B cell (primary cell): ENCODE measurements at regions not wholly inside any gene's neighbourhood (a gene's known extent, or its start where the extent isn't known, plus 50 kb on each side); places are given as distances from the start of the nearest gene placed in this dataset.

ENCODE experiments used
- ATAC-seq: fragments of 200-7000 bp; cut with Tn5 transposase; one replicate; pipeline ENCODE4 v1.10.0; 2021; ENCODE audit warnings: low read depth, mild to moderate bottlenecking, moderate number of reproducible peaks, moderate library complexity
- CTCF ChIA-PET: fragments of 350-600 bp; sonication (Branson Sonifier 250); formaldehyde crosslinking; loops from one replicate; lab custom pipeline; 2021; ENCODE audit warnings: antibody characterized with exemption, inconsistent platforms; lab: Charles Lee
- POLR2A ChIA-PET: fragments of 350-600 bp; sonication (Branson Sonifier 250); formaldehyde crosslinking; loops from one replicate; lab custom pipeline; 2021; ENCODE audit warnings: antibody characterized with exemption; lab: Charles Lee
- DNase-seq: peaks from one replicate; pipeline ENCODE4 v3.0.0; 2013
- H2AFZ ChIP-seq: 2 replicates; pipeline ENCODE4 v1.6.1; 2012; ENCODE audit warnings: mild to moderate bottlenecking, low read depth, low read length; ENCODE audit not compliant: insufficient read depth, poor library complexity, severe bottlenecking
- H3K27ac ChIP-seq, 2 donors: 1 replicate in 1 of 2; 2 replicates in 1 of 2; pipeline ENCODE4 v1.5.1; 2012 to 2013; ENCODE audit warnings: low read length in 2 of 2, mild to moderate bottlenecking in 2 of 2, moderate library complexity in 1 of 2
- H3K27me3 ChIP-seq, 4 experiments: fragments of 200-600 bp in 1 of 4; sonication (generic) in 1 of 4; replicated peaks in 1 of 4; 1 replicate in 2 of 4; 2 replicates in 2 of 4; pipeline versions ENCODE4 v1.6.1 to v1.7.0; 2013 to 2016; ENCODE audit warnings: low read length in 3 of 4, mild to moderate bottlenecking in 2 of 4, mixed read lengths in 1 of 4, moderate library complexity in 1 of 4; ENCODE audit not compliant: insufficient read depth in 4 of 4, control insufficient read depth in 3 of 4; ENCODE audit errors: control extremely low read depth in 1 of 4
- H3K36me3 ChIP-seq, 2 experiments: replicated peaks in 1 of 2; 1 replicate in 1 of 2; 2 replicates in 1 of 2; pipeline versions ENCODE4 v1.6.1 to v1.7.1; 2013; ENCODE audit warnings: low read length in 1 of 2; ENCODE audit not compliant: insufficient read depth in 2 of 2, control insufficient read depth in 1 of 2; ENCODE audit errors: control extremely low read depth in 1 of 2, extremely low read depth in 1 of 2
- H3K4me1 ChIP-seq, 2 donors: fragments of 200-600 bp in 1 of 2; sonication (generic) in 1 of 2; 1 replicate in 1 of 2; 2 replicates in 1 of 2; pipeline versions ENCODE4 v1.5.1 to v1.6.1; 2013 to 2017; ENCODE audit warnings: low read length in 2 of 2; ENCODE audit not compliant: control insufficient read depth in 2 of 2, insufficient read depth in 2 of 2
- H3K4me2 ChIP-seq: replicated peaks from 2 replicates; pipeline ENCODE3; 2012; ENCODE audit warnings: mild to moderate bottlenecking, low read depth, low read length; ENCODE audit not compliant: poor library complexity, severe bottlenecking
- H3K4me3 ChIP-seq, 5 experiments: fragments of 200-600 bp in 1 of 5; sonication (generic) in 1 of 5; 1 replicate in 3 of 5; 2 replicates in 2 of 5; pipeline versions ENCODE4 v1.5.1 to v1.7.0; 2011 to 2016; ENCODE audit warnings: low read length in 4 of 5, mild to moderate bottlenecking in 4 of 5, low read depth in 2 of 5, control low read depth in 1 of 5, moderate library complexity in 1 of 5; ENCODE audit not compliant: insufficient read depth in 1 of 5; ENCODE audit errors: control extremely low read depth in 1 of 5, extremely low read depth in 1 of 5
- H3K79me2 ChIP-seq: fragments of 200-600 bp; sonication (generic); one replicate; pipeline ENCODE4 v1.6.0; 2016; ENCODE audit warnings: low read length; ENCODE audit not compliant: control insufficient read depth, insufficient read depth
- H3K9ac ChIP-seq: fragments of 200-600 bp; sonication (generic); 2 replicates; pipeline ENCODE4 v1.6.1; 2017; ENCODE audit warnings: mild to moderate bottlenecking, low read length, moderate library complexity
- H3K9me3 ChIP-seq, 3 donors: one replicate each; pipeline versions ENCODE4 v1.6.1 to v1.7.1; 2013; ENCODE audit warnings: low read length in 2 of 3; ENCODE audit not compliant: control insufficient read depth in 2 of 3, insufficient read depth in 1 of 3; ENCODE audit errors: control extremely low read depth in 1 of 3
- H4K20me1 ChIP-seq: 2 replicates; pipeline ENCODE4 v1.6.0; 2012; ENCODE audit warnings: mild to moderate bottlenecking, low read length; ENCODE audit not compliant: insufficient read depth, control insufficient read depth, poor library complexity, severe bottlenecking
- H3K27ac Mint-ChIP-seq: one replicate; pipeline ENCODE4 v1.8.0; 2021; ENCODE audit warnings: mixed read lengths
- H3K27me3 Mint-ChIP-seq: one replicate; pipeline ENCODE4 v1.8.0; 2021; ENCODE audit warnings: mixed read lengths
- H3K4me1 Mint-ChIP-seq: one replicate; pipeline ENCODE4 v1.8.0; 2021; ENCODE audit warnings: mixed read lengths
- H3K4me3 Mint-ChIP-seq: one replicate; pipeline ENCODE4 v1.8.0; 2021; ENCODE audit warnings: mixed read lengths
- H3K9me3 Mint-ChIP-seq: one replicate; pipeline ENCODE4 v1.8.0; 2022; ENCODE audit warnings: mixed read lengths; ENCODE audit not compliant: insufficient read depth
- EZH2 ChIP-seq: IDR thresholded peaks from 2 replicates; pipeline ENCODE4 v1.6.1; 2012; ENCODE audit warnings: borderline replicate concordance, low read depth, mild to moderate bottlenecking, moderate library complexity, low read length; ENCODE audit not compliant: insufficient read depth, poor library complexity, severe bottlenecking
- WGBS: methylation state at CpG from one replicate; pipeline ENCODE4 v1.1.5; 2013; ENCODE audit warnings: missing lambda C conversion rate; ENCODE audit not compliant: insufficient coverage; 5-methylcytosine and 5-hydroxymethylcytosine counted together
- intact Hi-C: fragments of 100-400 bp; cut with micrococcal nuclease; formaldehyde crosslinking; loops from one replicate; pipeline ENCODE4 v1.10.0; 2022
- TF ChIP-seq, protein P1 (sequence below): fragments of 200-600 bp; IDR thresholded peaks from one replicate; pipeline ENCODE4 v1.8.0; 2022; ENCODE audit warnings: antibody characterized with exemption, mild to moderate bottlenecking

DNA sequence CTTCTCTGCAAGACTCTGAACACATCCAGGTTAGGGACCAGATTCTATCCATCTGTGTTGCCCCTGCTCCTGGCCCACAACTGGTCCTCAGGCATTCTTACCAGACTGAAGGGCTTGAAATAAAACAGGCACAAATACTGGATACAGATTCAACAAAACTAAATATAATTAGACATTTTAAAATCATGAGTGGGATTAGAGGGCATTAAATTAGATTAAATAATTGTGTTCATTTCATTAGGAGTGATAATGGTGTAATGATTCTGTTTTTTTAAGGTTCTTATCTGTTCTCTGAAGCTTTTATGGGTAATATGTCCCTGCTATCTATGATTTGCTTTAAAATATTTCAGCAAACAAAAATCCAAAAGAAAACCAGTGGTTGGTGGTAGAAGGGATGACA is 226.5 kb downstream of the IRS1 start:
- no peak overlapping the region for H3K27ac ChIP-seq
- H3K79me2 ChIP-seq = no peaks in the 10 kb centered on the region
- H3K9me3 ChIP-seq = no peaks in the 10 kb centered on the region
- H3K9ac ChIP-seq = no peak overlapping the region
- CTCF ChIA-PET = no interaction called here
- POLR2A ChIA-PET = no interaction called here
- H3K4me3 Mint-ChIP-seq = no peak overlapping the region
- no peak overlapping the region for H2AFZ ChIP-seq
- intact Hi-C loops = no loop called here
- no peak overlapping the region for H3K4me3 ChIP-seq
- H3K27ac Mint-ChIP-seq = no peak overlapping the region
- H4K20me1 ChIP-seq = no peaks in the 10 kb centered on the region
- H3K4me2 ChIP-seq = no peak overlapping the region
- H3K27me3 Mint-ChIP-seq = peaks cover 4% of the 10 kb centered on the region
- H3K27me3 ChIP-seq = no peaks in the 10 kb centered on the region
- no peaks in the 10 kb centered on the region for H3K4me1 Mint-ChIP-seq
- no peaks in the 10 kb centered on the region for H3K36me3 ChIP-seq
- TF ChIP-seq EZH2 = no peak
- TF ChIP-seq, protein P1, sequence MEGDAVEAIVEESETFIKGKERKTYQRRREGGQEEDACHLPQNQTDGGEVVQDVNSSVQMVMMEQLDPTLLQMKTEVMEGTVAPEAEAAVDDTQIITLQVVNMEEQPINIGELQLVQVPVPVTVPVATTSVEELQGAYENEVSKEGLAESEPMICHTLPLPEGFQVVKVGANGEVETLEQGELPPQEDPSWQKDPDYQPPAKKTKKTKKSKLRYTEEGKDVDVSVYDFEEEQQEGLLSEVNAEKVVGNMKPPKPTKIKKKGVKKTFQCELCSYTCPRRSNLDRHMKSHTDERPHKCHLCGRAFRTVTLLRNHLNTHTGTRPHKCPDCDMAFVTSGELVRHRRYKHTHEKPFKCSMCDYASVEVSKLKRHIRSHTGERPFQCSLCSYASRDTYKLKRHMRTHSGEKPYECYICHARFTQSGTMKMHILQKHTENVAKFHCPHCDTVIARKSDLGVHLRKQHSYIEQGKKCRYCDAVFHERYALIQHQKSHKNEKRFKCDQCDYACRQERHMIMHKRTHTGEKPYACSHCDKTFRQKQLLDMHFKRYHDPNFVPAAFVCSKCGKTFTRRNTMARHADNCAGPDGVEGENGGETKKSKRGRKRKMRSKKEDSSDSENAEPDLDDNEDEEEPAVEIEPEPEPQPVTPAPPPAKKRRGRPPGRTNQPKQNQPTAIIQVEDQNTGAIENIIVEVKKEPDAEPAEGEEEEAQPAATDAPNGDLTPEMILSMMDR = no peak
- ATAC-seq (no peak), DNase-seq (no peak)
- H3K4me1 ChIP-seq = no peaks in the 10 kb centered on the region
- H3K9me3 Mint-ChIP-seq = no peaks in the 10 kb centered on the region

DNA sequence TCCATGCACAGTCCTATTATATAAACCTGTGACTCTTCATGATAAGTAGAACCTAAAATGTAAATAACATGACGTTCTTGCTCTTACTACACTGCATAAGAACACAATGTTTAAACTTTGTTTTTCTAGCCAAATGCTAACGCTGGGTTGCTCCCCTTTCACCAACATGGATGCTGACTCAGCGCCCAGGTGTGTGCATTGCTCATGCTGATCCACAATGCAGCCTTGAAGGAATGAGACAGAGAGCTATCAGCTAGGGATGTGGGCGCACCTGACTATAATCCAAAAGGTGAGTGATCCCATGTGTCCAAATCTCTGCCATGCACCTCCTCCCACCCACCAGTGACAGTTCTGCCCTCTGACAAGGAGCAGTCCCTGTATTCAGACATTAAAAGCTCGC is 235.0 kb downstream of the IRS1 start:
- POLR2A ChIA-PET = no interaction called here
- no peak overlapping the region for H2AFZ ChIP-seq
- H3K4me3 Mint-ChIP-seq = no peak overlapping the region

More for the DNA sequence above, 235.0 kb downstream of the IRS1 start:
- Histone ChIP-seq H3K4me2 (no peak overlapping the region), H4K20me1 (no peaks in the 10 kb centered on the region), H3K79me2 (no peaks in the 10 kb centered on the region), H3K27ac (no peak overlapping the region), H3K36me3 (no peaks in the 10 kb centered on the region), H3K4me1 (no peaks in the 10 kb centered on the region), H3K27me3 (no peaks in the 10 kb centered on the region), H3K4me3 (no peak overlapping the region), H3K9ac (no peak overlapping the region), H3K9me3 (no peaks in the 10 kb centered on the region)
- CTCF ChIA-PET = no interaction called here
- no peak for DNase-seq
- Mint-ChIP-seq H3K9me3 (no peaks in the 10 kb centered on the region), H3K27ac (no peak overlapping the region), H3K4me1 (no peaks in the 10 kb centered on the region), H3K27me3 (peaks cover 9% of the 10 kb centered on the region)
- no peak for TF ChIP-seq EZH2
- TF ChIP-seq, protein P1 = no peak
- intact Hi-C loops = no loop called here
- WGBS = 93% methylated on average over 3 of the region's 5 CpGs
- ATAC-seq = no peak
